ENCODE measurements at regions not wholly inside any gene's neighbourhood (a gene's known extent, or its start where the extent isn't known, plus 50 kb on each side); places are given as distances from the start of the nearest gene placed in this dataset.

- no peak for DNase-seq
These were observed 55.6 kb upstream of the DLGAP1 start for GRCh38 chr18:4510711-4511110.

- DNase-seq: no peak
These were observed 55.1 kb upstream of the DLGAP1 start for GRCh38 chr18:4510160-4510559.
